WTC11 (cell line): ENCODE measurements at regions not wholly inside any gene's neighbourhood (a gene's known extent, or its start where the extent isn't known, plus 50 kb on each side); places are given as distances from the start of the nearest gene placed in this dataset.

ENCODE experiments used
- ATAC-seq: fragments of 200-7000 bp; cut with Tn5 transposase; 2 replicates; pipeline ENCODE4 v1.10.0; 2021; ENCODE audit warnings: mild to moderate bottlenecking, moderate library complexity
- CTCF ChIA-PET: fragments of 300-600 bp; sonication (Branson Sonifier 250); formaldehyde crosslinking; loops from one replicate; lab custom pipeline; 2021; ENCODE audit warnings: antibody characterized with exemption; lab: Charles Lee
- POLR2A ChIA-PET: fragments of 350-600 bp; sonication (Branson Sonifier 250); formaldehyde crosslinking; loops from one replicate; lab custom pipeline; 2021; ENCODE audit warnings: antibody characterized with exemption; lab: Charles Lee
- DNase-seq: peaks from one replicate; pipeline ENCODE4 v3.0.0; 2021; ENCODE audit warnings: low spot score
- H3K27ac Mint-ChIP-seq: 2 replicates; pipeline ENCODE4 v1.8.0; 2021; ENCODE audit warnings: mixed read lengths
- H3K27me3 Mint-ChIP-seq: 2 replicates; pipeline ENCODE4 v1.8.0; 2021; ENCODE audit warnings: low read depth, mild to moderate bottlenecking, moderate library complexity, mixed read lengths
- H3K36me3 Mint-ChIP-seq: 2 replicates; pipeline ENCODE4 v1.8.0; 2021; ENCODE audit warnings: mixed read lengths
- H3K4me1 Mint-ChIP-seq: 2 replicates; pipeline ENCODE4 v1.8.0; 2022; ENCODE audit warnings: mixed read lengths
- H3K4me3 Mint-ChIP-seq: 2 replicates; pipeline ENCODE4 v1.8.0; 2021; ENCODE audit warnings: mild to moderate bottlenecking, moderate library complexity, mixed read lengths
- H3K9me3 Mint-ChIP-seq: 2 replicates; pipeline ENCODE4 v1.8.0; 2021; ENCODE audit warnings: mixed read lengths
- CREB1 ChIP-seq: sonication (generic); formaldehyde crosslinking; IDR thresholded peaks from 2 replicates; pipeline ENCODE4 v1.8.0; 2023; ENCODE audit warnings: mild to moderate bottlenecking, missing genetic modification reagents
- EMX1 ChIP-seq: fragments of 250-450 bp; sonication (Bioruptor Pico); IDR thresholded peaks from 2 replicates; pipeline ENCODE4 v1.8.0; 2021; ENCODE audit warnings: mild to moderate bottlenecking
- ESRRA ChIP-seq: sonication (generic); formaldehyde crosslinking; IDR thresholded peaks from 2 replicates; pipeline ENCODE4 v1.8.1; 2022; ENCODE audit warnings: mild to moderate bottlenecking, missing genetic modification reagents, borderline replicate concordance
- ETV6 ChIP-seq: sonication (generic); formaldehyde crosslinking; IDR thresholded peaks from 2 replicates; pipeline ENCODE4 v1.8.1; 2022; ENCODE audit warnings: mild to moderate bottlenecking, missing genetic modification reagents
- FOXJ3 ChIP-seq: sonication (generic); formaldehyde crosslinking; IDR thresholded peaks from 2 replicates; pipeline ENCODE4 v1.9.0; 2021; ENCODE audit warnings: missing genetic modification reagents, mild to moderate bottlenecking, borderline replicate concordance
- NR1H2 ChIP-seq: sonication (generic); formaldehyde crosslinking; IDR thresholded peaks from 2 replicates; pipeline ENCODE4 v1.9.0; 2021; ENCODE audit warnings: mild to moderate bottlenecking, moderate library complexity, missing genetic modification reagents
- TCF7 ChIP-seq: sonication (generic); formaldehyde crosslinking; IDR thresholded peaks from 2 replicates; pipeline ENCODE4 v1.8.0; 2022; ENCODE audit warnings: mild to moderate bottlenecking, low read depth, missing genetic modification reagents, moderate library complexity
- ZNF219 ChIP-seq: sonication (generic); formaldehyde crosslinking; IDR thresholded peaks from 2 replicates; pipeline ENCODE4 v1.8.0; 2023; ENCODE audit warnings: missing genetic modification reagents, mild to moderate bottlenecking, borderline replicate concordance
- ZNF671 ChIP-seq: fragments of 250-450 bp; sonication (Bioruptor Pico); IDR thresholded peaks from 2 replicates; pipeline ENCODE4 v1.8.0; 2021; ENCODE audit warnings: mild to moderate bottlenecking
- TF ChIP-seq, protein P1 (sequence below): sonication (generic); formaldehyde crosslinking; IDR thresholded peaks from 2 replicates; pipeline ENCODE4 v1.8.1; 2022; ENCODE audit warnings: low read depth, mild to moderate bottlenecking, moderate library complexity, missing genetic modification reagents, borderline replicate concordance
- TF ChIP-seq, protein P2 (sequence below): fragments of 250-450 bp; sonication (Bioruptor Pico); IDR thresholded peaks from 2 replicates; pipeline ENCODE4 v1.9.0; 2021; ENCODE audit warnings: mild to moderate bottlenecking
- TF ChIP-seq, protein P3 (sequence below): fragments of 250-450 bp; sonication (Bioruptor Pico); IDR thresholded peaks from 2 replicates; pipeline ENCODE4 v1.9.0; 2021; ENCODE audit warnings: mild to moderate bottlenecking, borderline replicate concordance
- TF ChIP-seq, protein P4 (sequence below): sonication (generic); formaldehyde crosslinking; IDR thresholded peaks from 2 replicates; pipeline ENCODE4 v1.8.0; 2022; ENCODE audit warnings: mild to moderate bottlenecking, missing genetic modification reagents
- TF ChIP-seq, protein P5 (sequence below): sonication (generic); formaldehyde crosslinking; conservative IDR thresholded peaks from 2 replicates; pipeline ENCODE4 v1.8.1; 2023; ENCODE audit warnings: mild to moderate bottlenecking, low read depth, missing genetic modification reagents, moderate library complexity
- TF ChIP-seq, protein P6 (sequence below): sonication (generic); formaldehyde crosslinking; IDR thresholded peaks from 2 replicates; pipeline ENCODE4 v1.8.1; 2022; ENCODE audit warnings: missing genetic modification reagents, borderline replicate concordance

DNA sequence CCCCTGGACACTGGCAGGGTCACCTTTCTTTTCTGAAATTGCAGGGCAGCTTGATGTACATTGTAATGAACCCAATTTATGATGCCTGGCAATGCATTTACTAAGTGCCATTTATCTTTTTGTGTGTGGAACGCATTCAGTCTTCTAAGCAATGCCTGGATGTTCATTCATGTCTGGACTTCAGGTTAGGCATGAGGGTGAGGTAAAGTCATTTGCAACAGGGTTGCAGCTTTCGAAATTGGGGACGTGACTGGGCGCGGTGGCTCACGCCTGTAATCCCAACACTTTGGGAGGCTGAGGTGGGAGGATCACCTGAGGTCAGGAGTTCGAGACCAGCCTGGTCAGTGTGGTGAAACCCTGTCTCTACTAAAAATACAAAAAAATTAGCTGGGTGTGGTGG lies 134.6 kb downstream of the SOX4 start (continued):
- TF ChIP-seq, protein P1, sequence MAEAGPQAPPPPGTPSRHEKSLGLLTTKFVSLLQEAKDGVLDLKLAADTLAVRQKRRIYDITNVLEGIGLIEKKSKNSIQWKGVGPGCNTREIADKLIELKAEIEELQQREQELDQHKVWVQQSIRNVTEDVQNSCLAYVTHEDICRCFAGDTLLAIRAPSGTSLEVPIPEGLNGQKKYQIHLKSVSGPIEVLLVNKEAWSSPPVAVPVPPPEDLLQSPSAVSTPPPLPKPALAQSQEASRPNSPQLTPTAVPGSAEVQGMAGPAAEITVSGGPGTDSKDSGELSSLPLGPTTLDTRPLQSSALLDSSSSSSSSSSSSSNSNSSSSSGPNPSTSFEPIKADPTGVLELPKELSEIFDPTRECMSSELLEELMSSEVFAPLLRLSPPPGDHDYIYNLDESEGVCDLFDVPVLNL (CRISPR knock-in tag), result no peak
- TF ChIP-seq FOXJ3 (CRISPR knock-in tag), result no peak
- TF ChIP-seq ZNF671 (CRISPR knock-in tag), result no peak

DNA sequence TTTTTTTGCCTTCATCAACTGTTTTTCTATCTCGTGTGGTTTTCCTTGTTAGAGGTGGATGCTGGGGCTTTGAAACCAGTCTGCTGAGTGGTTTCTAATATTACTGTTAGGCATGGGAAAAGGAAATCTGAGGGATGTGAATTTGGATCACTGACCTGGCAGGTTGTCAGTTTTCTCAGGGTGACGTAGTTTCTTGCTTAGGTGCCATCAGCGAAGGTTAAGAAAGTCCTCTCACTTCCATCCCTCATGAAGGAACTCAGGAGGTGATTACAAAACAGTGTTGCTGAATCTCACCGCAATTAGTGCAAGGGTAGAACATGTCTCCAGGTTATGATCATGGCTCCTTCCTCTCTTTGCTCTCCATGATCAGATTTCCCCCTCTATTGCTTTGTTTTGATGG lies 135.9 kb downstream of the SOX4 start:
- no peak for DNase-seq
- H3K4me1 Mint-ChIP-seq, result peaks cover 73% of the 10 kb centered on the region
- ChIA-PET POLR2A (interaction anchor here (0.5 to 0.6 kb wide), 2 partner anchors 8 to 52 kb away, joined by 4 to 6 read pairs; no protein-coding TSS in a partner anchor), CTCF (no interaction called here)
- TF ChIP-seq TCF7 (CRISPR knock-in tag) (no peak), NR1H2 (CRISPR knock-in tag) (no peak), CREB1 (CRISPR knock-in tag) (no peak), EMX1 (no peak), ETV6 (CRISPR knock-in tag) (no peak), ESRRA (CRISPR knock-in tag) (no peak)
- TF ChIP-seq, protein P2, sequence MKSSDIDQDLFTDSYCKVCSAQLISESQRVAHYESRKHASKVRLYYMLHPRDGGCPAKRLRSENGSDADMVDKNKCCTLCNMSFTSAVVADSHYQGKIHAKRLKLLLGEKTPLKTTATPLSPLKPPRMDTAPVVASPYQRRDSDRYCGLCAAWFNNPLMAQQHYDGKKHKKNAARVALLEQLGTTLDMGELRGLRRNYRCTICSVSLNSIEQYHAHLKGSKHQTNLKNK (CRISPR knock-in tag), result no peak
- TF ChIP-seq, protein P3, sequence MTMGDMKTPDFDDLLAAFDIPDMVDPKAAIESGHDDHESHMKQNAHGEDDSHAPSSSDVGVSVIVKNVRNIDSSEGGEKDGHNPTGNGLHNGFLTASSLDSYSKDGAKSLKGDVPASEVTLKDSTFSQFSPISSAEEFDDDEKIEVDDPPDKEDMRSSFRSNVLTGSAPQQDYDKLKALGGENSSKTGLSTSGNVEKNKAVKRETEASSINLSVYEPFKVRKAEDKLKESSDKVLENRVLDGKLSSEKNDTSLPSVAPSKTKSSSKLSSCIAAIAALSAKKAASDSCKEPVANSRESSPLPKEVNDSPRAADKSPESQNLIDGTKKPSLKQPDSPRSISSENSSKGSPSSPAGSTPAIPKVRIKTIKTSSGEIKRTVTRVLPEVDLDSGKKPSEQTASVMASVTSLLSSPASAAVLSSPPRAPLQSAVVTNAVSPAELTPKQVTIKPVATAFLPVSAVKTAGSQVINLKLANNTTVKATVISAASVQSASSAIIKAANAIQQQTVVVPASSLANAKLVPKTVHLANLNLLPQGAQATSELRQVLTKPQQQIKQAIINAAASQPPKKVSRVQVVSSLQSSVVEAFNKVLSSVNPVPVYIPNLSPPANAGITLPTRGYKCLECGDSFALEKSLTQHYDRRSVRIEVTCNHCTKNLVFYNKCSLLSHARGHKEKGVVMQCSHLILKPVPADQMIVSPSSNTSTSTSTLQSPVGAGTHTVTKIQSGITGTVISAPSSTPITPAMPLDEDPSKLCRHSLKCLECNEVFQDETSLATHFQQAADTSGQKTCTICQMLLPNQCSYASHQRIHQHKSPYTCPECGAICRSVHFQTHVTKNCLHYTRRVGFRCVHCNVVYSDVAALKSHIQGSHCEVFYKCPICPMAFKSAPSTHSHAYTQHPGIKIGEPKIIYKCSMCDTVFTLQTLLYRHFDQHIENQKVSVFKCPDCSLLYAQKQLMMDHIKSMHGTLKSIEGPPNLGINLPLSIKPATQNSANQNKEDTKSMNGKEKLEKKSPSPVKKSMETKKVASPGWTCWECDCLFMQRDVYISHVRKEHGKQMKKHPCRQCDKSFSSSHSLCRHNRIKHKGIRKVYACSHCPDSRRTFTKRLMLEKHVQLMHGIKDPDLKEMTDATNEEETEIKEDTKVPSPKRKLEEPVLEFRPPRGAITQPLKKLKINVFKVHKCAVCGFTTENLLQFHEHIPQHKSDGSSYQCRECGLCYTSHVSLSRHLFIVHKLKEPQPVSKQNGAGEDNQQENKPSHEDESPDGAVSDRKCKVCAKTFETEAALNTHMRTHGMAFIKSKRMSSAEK, result no peak
- TF ChIP-seq, protein P4, sequence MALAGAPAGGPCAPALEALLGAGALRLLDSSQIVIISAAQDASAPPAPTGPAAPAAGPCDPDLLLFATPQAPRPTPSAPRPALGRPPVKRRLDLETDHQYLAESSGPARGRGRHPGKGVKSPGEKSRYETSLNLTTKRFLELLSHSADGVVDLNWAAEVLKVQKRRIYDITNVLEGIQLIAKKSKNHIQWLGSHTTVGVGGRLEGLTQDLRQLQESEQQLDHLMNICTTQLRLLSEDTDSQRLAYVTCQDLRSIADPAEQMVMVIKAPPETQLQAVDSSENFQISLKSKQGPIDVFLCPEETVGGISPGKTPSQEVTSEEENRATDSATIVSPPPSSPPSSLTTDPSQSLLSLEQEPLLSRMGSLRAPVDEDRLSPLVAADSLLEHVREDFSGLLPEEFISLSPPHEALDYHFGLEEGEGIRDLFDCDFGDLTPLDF (CRISPR knock-in tag), result no peak
- ATAC-seq, result no peak
- no peak overlapping the region for H3K4me3 Mint-ChIP-seq
- H3K36me3 Mint-ChIP-seq, result no peaks in the 10 kb centered on the region; the same call in 1 of the 2 replicates
- no peaks in the 10 kb centered on the region for H3K9me3 Mint-ChIP-seq
- H3K27ac Mint-ChIP-seq, result peak overlapping the region; percentile 76
- H3K27me3 Mint-ChIP-seq, result no peaks in the 10 kb centered on the region

DNA sequence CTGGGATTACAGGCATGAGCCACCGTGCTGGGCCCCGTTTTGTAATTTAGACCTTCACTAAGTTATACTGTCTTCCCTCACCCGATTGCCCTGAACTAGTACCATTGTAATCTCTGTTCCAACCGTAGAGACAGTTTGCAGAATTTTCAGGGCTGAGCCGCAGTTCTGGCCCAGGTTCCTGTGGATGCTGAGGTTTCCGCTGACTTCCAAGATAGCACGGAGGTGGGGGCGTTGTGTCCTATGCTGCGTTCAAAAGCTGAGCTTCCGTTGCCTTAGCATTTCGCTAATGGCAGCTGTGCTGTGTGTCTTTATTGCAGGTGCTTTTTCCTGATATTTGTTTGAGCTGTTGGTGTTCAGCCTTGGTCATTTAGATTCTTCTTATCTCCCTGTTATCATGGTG lies 137.0 kb downstream of the SOX4 start:
- no peak overlapping the region for H3K4me3 Mint-ChIP-seq
- TF ChIP-seq ZNF219 (CRISPR knock-in tag), result no peak
- TF ChIP-seq, protein P5, sequence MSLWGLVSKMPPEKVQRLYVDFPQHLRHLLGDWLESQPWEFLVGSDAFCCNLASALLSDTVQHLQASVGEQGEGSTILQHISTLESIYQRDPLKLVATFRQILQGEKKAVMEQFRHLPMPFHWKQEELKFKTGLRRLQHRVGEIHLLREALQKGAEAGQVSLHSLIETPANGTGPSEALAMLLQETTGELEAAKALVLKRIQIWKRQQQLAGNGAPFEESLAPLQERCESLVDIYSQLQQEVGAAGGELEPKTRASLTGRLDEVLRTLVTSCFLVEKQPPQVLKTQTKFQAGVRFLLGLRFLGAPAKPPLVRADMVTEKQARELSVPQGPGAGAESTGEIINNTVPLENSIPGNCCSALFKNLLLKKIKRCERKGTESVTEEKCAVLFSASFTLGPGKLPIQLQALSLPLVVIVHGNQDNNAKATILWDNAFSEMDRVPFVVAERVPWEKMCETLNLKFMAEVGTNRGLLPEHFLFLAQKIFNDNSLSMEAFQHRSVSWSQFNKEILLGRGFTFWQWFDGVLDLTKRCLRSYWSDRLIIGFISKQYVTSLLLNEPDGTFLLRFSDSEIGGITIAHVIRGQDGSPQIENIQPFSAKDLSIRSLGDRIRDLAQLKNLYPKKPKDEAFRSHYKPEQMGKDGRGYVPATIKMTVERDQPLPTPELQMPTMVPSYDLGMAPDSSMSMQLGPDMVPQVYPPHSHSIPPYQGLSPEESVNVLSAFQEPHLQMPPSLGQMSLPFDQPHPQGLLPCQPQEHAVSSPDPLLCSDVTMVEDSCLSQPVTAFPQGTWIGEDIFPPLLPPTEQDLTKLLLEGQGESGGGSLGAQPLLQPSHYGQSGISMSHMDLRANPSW (CRISPR knock-in tag), result no peak
- TF ChIP-seq, protein P6, sequence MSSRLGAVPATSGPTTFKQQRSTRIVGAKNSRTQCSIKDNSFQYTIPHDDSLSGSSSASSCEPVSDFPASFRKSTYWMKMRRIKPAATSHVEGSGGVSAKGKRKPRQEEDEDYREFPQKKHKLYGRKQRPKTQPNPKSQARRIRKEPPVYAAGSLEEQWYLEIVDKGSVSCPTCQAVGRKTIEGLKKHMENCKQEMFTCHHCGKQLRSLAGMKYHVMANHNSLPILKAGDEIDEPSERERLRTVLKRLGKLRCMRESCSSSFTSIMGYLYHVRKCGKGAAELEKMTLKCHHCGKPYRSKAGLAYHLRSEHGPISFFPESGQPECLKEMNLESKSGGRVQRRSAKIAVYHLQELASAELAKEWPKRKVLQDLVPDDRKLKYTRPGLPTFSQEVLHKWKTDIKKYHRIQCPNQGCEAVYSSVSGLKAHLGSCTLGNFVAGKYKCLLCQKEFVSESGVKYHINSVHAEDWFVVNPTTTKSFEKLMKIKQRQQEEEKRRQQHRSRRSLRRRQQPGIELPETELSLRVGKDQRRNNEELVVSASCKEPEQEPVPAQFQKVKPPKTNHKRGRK (CRISPR knock-in tag), result no peak
- H3K27me3 Mint-ChIP-seq, result no peaks in the 10 kb centered on the region
- no peak for DNase-seq
- POLR2A ChIA-PET, result interaction anchor here (1.1 kb wide), 1 partner anchor 10 kb away, joined by 3 read pairs; no protein-coding TSS in a partner anchor
- H3K36me3 Mint-ChIP-seq, result no peaks in the 10 kb centered on the region; the same call in 1 of the 2 replicates
- H3K4me1 Mint-ChIP-seq, result peaks cover 73% of the 10 kb centered on the region
- H3K9me3 Mint-ChIP-seq, result no peaks in the 10 kb centered on the region
- CTCF ChIA-PET, result no interaction called here
- peak overlapping the region; percentile 93 for H3K27ac Mint-ChIP-seq
- ATAC-seq, result peak; percentile 22; the same call in 1 of the 2 replicates
